Ectodermal cell (in vitro differentiated cells): ENCODE measurements at regions not wholly inside any gene's neighbourhood (a gene's known extent, or its start where the extent isn't known, plus 50 kb on each side); places are given as distances from the start of the nearest gene placed in this dataset.

Source experiments
- H3K27ac ChIP-seq: 2 replicates; pipeline ENCODE4 v1.7.0; 2013; ENCODE audit warnings: mild to moderate bottlenecking, low read depth, low read length; ENCODE audit not compliant: insufficient read depth, poor library complexity, severe bottlenecking
- H3K27me3 ChIP-seq: 2 replicates; pipeline ENCODE4 v1.7.0; 2013; ENCODE audit warnings: mild to moderate bottlenecking, low read length; ENCODE audit not compliant: insufficient read depth, control insufficient read depth, poor library complexity, severe bottlenecking
- H3K36me3 ChIP-seq: one replicate; pipeline ENCODE4 v1.7.0; 2013; ENCODE audit warnings: low read length; ENCODE audit not compliant: control insufficient read depth, insufficient read depth
- H3K4me1 ChIP-seq: one replicate; pipeline ENCODE4 v1.7.0; 2013; ENCODE audit warnings: low read length; ENCODE audit not compliant: control insufficient read depth, insufficient read depth
- H3K4me3 ChIP-seq: 2 replicates; pipeline ENCODE4 v1.7.0; 2013; ENCODE audit warnings: low read depth, low read length, control low read depth; ENCODE audit not compliant: insufficient read depth
- H3K9me3 ChIP-seq: 2 replicates; pipeline ENCODE4 v1.7.0; 2013; ENCODE audit warnings: mild to moderate bottlenecking, low read length, moderate library complexity; ENCODE audit not compliant: control insufficient read depth
- WGBS, 2 experiments: methylation state at CpG; one replicate each; pipeline ENCODE4 v1.1.7; 2013; ENCODE audit warnings: missing lambda C conversion rate in 2 of 2; 5-methylcytosine and 5-hydroxymethylcytosine counted together

DNA sequence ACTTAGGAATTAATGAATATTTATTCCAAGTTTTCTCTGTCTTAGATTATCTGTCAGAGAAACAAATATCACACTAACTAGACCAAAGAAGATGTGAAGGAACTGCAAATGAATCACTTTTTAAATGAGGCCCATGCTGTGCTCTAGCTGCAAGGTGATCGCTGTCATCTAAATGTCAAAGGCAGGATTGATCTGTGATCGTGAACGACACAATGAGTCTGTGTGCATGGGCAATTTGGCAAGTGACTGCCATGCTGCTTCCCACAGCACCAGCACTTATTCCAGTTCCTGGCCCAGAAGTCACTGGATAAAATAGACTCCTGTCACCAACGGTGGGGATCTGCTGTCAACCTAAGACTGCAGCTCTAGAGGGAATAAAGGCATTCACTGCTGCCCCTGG lies 141.2 kb downstream of the TRIM36 start:
- no peaks in the 10 kb centered on the region for H3K9me3 ChIP-seq
- no peaks in the 10 kb centered on the region for H3K36me3 ChIP-seq
- H3K27me3 ChIP-seq = no peaks in the 10 kb centered on the region
- no peak overlapping the region for H3K27ac ChIP-seq
- H3K4me3 ChIP-seq = no peak overlapping the region
- WGBS, 2 experiments = 62 to 63% methylated on average over 4 of the region's 4 CpGs
- H3K4me1 ChIP-seq = no peaks in the 10 kb centered on the region

DNA sequence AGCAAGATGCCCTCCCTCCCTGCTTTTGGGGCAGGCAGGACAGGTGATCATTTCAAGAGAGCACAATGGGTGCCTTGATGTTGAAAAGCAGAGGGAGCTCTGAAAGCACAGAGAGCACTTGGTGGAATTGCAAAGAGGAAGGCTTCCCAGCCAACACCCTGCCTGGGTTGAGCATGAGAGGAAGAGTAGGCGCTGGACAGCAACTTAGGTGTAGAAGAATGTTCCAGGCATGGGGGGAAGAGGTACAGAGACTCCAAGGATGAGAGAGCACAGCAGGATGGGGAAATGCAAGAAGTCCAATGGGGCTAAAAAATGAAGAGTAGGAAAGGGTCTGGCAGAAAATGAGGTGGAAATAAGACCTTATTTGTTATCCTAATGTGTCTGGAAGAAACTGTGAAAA lies 144.8 kb downstream of the TRIM36 start:
- H3K27me3 ChIP-seq = no peaks in the 10 kb centered on the region
- H3K4me3 ChIP-seq = no peak overlapping the region
- no peaks in the 10 kb centered on the region for H3K9me3 ChIP-seq
- no peak overlapping the region for H3K27ac ChIP-seq
- H3K4me1 ChIP-seq = no peaks in the 10 kb centered on the region
- WGBS, 2 experiments = 82 to 90% methylated on average over 1 of the region's 1 CpG
- H3K36me3 ChIP-seq = no peaks in the 10 kb centered on the region

DNA sequence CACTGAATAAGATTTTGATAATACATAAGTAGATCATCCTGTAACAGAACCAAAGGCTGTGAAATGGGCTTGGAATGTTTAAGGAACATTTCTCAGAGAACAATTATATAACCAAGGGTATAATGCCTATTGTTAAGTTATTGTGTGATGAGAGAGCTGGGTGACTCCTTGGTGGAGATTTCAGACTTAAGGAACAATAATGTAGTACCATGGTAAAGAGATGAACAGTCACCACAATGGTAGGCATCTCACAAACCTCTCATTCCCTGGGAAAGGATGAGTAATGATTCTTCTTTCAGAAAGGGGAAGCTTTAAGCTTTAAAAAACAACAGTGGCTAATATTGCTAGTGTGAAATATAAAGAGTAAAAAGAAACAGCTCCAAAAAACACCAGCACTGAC lies 147.4 kb downstream of the TRIM36 start:
- Histone ChIP-seq H3K27me3 (no peaks in the 10 kb centered on the region), H3K4me3 (no peak overlapping the region), H3K36me3 (no peaks in the 10 kb centered on the region)

DNA sequence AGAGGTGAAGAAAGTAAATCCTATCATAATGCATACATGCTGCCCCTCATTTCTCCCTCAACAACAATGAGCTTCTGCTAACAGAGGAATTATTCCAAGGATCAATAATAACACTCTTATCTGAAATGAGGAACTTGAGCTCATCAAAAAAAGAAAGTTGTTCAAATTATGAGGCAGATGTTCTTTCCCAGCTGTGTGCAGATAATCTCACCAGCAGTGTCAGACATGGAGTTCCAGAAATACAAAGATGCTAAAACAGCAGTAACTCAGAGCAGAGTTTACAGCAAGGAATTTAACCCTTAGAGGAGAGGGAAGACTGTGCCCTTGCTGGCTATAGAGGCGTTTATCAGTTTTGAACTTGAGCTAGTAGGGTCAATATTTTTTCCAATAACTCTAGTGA lies 153.1 kb downstream of the TRIM36 start:
- no peaks in the 10 kb centered on the region for H3K9me3 ChIP-seq
- no peaks in the 10 kb centered on the region for H3K4me1 ChIP-seq
- WGBS, 2 experiments = 90 to 100% methylated on average over 1 of the region's 1 CpG

More for the DNA sequence above, 147.4 kb downstream of the TRIM36 start:
- no peaks in the 10 kb centered on the region for H3K4me1 ChIP-seq
- H3K9me3 ChIP-seq = no peaks in the 10 kb centered on the region
- H3K27ac ChIP-seq = no peak overlapping the region

DNA sequence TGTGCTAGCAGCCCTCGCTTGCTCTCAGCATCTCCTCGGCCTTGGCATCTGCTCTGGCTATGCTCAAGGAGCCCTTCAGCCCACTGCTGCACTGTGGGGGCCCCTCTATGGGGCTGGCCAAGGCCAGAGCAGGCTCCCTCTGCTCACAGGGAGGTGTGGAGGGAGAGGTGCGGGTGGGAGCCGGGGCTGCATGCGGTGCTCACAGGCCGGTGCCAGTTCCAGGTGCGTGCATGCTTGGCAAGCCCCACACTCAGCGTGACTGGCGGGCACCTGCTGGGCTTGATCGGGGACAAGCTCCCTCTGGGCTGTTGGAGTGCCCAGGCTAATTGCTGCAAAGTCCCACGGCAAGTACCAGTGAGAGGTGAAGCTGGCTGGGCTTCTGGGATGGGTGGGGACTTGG lies 170.5 kb downstream of the TRIM36 start:
- 80 to 90% methylated on average over 9 to 10 of the region's 11 CpGs for WGBS, 2 experiments
- no peak overlapping the region for H3K4me3 ChIP-seq
- no peaks in the 10 kb centered on the region for H3K4me1 ChIP-seq
- no peak overlapping the region for H3K27ac ChIP-seq
- H3K36me3 ChIP-seq = no peaks in the 10 kb centered on the region
- H3K9me3 ChIP-seq = no peaks in the 10 kb centered on the region
- H3K27me3 ChIP-seq = no peaks in the 10 kb centered on the region

More for the DNA sequence above, 153.1 kb downstream of the TRIM36 start:
- Histone ChIP-seq H3K27ac (no peak overlapping the region), H3K36me3 (no peaks in the 10 kb centered on the region), H3K27me3 (no peaks in the 10 kb centered on the region), H3K4me3 (no peak overlapping the region)

DNA sequence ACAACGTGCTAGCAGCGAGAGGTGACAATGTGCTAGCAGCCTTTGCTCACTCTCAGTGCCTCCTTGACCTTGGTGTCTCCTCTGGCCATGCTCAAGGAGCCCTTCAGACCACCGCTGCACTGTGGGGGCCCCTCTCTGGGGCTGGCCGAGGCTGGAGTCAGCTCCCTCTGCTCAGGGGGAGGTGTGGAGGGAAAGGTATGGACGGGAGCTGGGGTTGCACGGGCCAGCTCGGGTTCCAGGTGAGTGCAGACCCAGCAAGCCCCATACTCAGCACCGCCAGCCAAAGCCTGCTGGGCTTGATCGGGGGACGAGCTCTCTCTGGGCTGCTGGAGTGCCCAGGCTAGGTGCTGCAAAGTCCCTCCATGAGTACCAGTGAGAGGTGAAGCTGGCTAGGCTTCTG lies 180.2 kb downstream of the TRIM36 start:
- H3K4me3 ChIP-seq = no peak overlapping the region
- H3K27me3 ChIP-seq = no peaks in the 10 kb centered on the region
- no peaks in the 10 kb centered on the region for H3K36me3 ChIP-seq
- H3K9me3 ChIP-seq = no peaks in the 10 kb centered on the region
- WGBS, 2 experiments = 46 to 55% methylated on average over 2 to 3 of the region's 10 CpGs
- no peak overlapping the region for H3K27ac ChIP-seq
- no peaks in the 10 kb centered on the region for H3K4me1 ChIP-seq

DNA sequence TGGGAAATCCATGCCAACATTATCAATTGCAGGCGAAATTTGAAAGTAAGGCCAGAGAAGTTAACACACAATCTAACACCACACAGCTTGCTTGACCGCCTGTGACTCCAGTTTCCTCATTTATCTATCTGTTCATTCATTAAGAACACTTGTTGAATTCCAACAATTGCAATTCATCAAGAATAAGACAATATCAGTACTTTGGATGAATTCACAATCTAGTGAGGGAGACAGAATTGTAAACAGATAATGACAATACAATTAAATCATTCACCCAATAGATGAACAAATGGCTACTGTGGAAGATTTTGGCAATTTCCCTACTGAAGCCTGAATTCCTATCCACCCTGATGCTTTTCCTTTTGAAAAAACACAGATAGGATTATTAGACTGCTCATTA lies 181.6 kb downstream of the TRIM36 start:
- H3K9me3 ChIP-seq = no peaks in the 10 kb centered on the region

DNA sequence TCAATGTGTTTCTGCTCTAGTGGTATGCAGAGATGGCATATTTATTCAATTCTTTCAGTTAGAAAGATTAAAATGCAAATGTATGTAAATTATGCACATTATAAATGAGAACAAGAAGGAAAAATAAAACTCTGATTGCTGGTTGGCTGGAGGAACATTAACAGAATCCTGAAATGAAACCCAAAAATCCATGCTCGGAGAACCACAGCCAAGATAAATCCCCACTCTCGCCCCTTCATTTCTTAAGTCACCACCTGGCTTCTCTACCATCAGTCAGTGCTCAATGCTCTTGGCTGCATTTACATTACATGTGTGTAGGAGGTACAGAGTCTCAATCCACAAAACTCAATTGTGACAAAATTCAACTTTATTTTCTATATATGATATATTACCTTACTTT lies 184.9 kb downstream of the TRIM36 start:
- 91 to 95% methylated on average over 2 of the region's 2 CpGs for WGBS, 2 experiments
- H3K36me3 ChIP-seq = no peaks in the 10 kb centered on the region
- no peak overlapping the region for H3K27ac ChIP-seq
- no peak overlapping the region for H3K4me3 ChIP-seq
- H3K9me3 ChIP-seq = no peaks in the 10 kb centered on the region
- H3K4me1 ChIP-seq = no peaks in the 10 kb centered on the region
- H3K27me3 ChIP-seq = no peaks in the 10 kb centered on the region

More for the DNA sequence above, 181.6 kb downstream of the TRIM36 start:
- Histone ChIP-seq H3K36me3 (no peaks in the 10 kb centered on the region), H3K27me3 (no peaks in the 10 kb centered on the region), H3K27ac (no peak overlapping the region), H3K4me3 (no peak overlapping the region), H3K4me1 (no peaks in the 10 kb centered on the region)
- 91 to 94% methylated on average over 2 of the region's 2 CpGs for WGBS, 2 experiments

DNA sequence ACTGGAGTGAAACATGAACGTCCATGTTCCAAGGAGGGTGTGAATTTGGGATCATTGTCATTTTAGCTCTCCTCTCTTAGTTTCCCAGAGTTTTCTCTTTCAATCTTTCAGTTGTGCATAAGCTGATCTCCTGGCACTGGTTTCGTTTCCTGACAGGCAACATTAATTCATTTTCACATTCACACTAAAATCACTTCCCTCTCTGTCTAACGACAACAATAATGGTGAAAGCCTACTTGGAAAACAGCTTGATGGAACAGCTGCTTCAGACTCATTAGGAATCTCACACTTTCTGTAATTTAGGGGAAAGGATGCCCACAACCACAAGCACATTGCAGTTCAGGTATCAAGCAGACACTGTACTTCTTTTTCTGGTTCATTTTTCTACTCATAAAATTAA lies 188.6 kb downstream of the TRIM36 start:
- no peaks in the 10 kb centered on the region for H3K9me3 ChIP-seq
- no peak overlapping the region for H3K27ac ChIP-seq
- no peaks in the 10 kb centered on the region for H3K27me3 ChIP-seq
- no peaks in the 10 kb centered on the region for H3K36me3 ChIP-seq
- WGBS, 2 experiments = 94 to 97% methylated on average over 3 of the region's 3 CpGs
- H3K4me3 ChIP-seq = no peak overlapping the region
- no peaks in the 10 kb centered on the region for H3K4me1 ChIP-seq

DNA sequence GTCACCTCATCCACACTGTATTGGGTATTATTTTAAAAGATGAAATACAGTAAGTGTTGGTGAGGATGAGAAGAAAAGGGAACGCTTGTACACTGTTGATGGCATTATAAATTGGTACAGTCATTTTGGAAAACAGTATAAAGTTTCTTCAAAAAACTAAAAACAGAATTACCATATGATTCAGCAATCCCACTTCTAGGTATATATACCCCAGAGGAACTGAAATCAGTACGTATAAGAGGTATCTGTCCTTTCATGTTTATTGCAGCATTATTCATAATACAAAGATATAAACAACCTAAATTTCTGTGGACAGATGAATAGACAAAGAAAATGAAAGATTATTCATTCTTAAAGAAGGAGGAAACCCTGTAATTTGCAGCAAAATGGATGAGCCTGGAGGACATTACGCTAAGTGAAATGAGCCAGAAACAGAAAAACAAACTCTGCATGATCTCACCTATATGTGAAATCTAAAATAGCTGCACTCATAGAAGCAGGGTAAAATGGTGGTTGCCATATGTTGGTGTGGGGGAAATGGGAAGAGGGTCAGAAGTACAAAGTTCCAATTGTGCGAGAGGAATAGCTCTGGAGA lies 191.6 kb downstream of the TRIM36 start:
- Histone ChIP-seq H3K9me3 (no peaks in the 10 kb centered on the region), H3K27ac (no peak overlapping the region), H3K4me3 (no peak overlapping the region), H3K27me3 (no peaks in the 10 kb centered on the region), H3K36me3 (no peaks in the 10 kb centered on the region), H3K4me1 (no peaks in the 10 kb centered on the region)
- WGBS, 2 experiments = 100% methylated on average over 1 to 2 of the region's 4 CpGs

DNA sequence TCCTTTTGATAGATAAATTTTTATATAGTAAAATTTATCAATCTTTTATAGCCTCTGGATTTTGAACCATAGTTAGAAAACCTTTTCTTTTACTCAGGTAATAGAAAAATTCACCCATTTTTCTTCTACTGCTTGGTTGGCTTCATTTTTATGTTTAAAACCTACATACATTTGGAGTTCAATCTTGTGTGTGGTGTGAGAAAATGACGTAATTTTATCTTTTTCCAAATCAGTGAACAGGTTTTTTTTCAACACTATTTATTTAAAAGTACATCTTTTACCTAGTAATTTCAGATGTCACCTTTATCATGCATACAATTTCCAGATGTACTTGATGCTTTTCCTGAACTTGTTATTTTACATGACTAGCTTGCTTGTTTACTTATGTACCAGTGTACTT lies 200.2 kb downstream of the TRIM36 start:
- Histone ChIP-seq H3K36me3 (no peaks in the 10 kb centered on the region), H3K4me3 (no peak overlapping the region), H3K27me3 (no peaks in the 10 kb centered on the region), H3K9me3 (no peaks in the 10 kb centered on the region), H3K27ac (no peak overlapping the region), H3K4me1 (no peaks in the 10 kb centered on the region)
- WGBS, 2 experiments = 71% methylated on average over 1 of the region's 1 CpG; no CpG with 5 or more reads in 1 of the 2 experiments
